ENCODE measurements at regions not wholly inside any gene's neighbourhood (a gene's known extent, or its start where the extent isn't known, plus 50 kb on each side); places are given as distances from the start of the nearest gene placed in this dataset.
"Not testable (repeated sequence)": the region's sequence is repeated elsewhere in the genome, so short reads cannot be mapped to it uniquely, and the experiment has no call there.

GRCh38 chr1:60612790-60613189 is 469.6 kb upstream of the NFIA start:
- no peak for ATAC-seq (ENCODE audit: low FRiP score)
- no peak for TF ChIP-seq CTCF (IDR thresholded peaks at IDR 0.05)
- no peak for DNase-seq (ENCODE audit: low spot score)

GRCh38 chr1:60606921-60607320 is 475.4 kb upstream of the NFIA start:
- not testable (repeated sequence) for DNase-seq (ENCODE audit: low spot score); ATAC-seq (ENCODE audit: low FRiP score)

GRCh38 chr1:60600532-60600931 is 481.8 kb upstream of the NFIA start:
- ATAC-seq (ENCODE audit: low FRiP score) (no peak), DNase-seq (ENCODE audit: low spot score) (no peak)
- TF ChIP-seq CTCF (IDR thresholded peaks at IDR 0.05): no peak

GRCh38 chr1:60599574-60599973 is 482.8 kb upstream of the NFIA start:
- no peak for TF ChIP-seq CTCF (IDR thresholded peaks at IDR 0.05)
- no peak for DNase-seq (ENCODE audit: low spot score)
- ATAC-seq (ENCODE audit: low FRiP score): no peak

GRCh38 chr1:60598041-60598910 is 484.1 kb upstream of the NFIA start:
- no peak for TF ChIP-seq CTCF (IDR thresholded peaks at IDR 0.05)
- DNase-seq (ENCODE audit: low spot score): no peak
- ATAC-seq (ENCODE audit: low FRiP score): no peak

GRCh38 chr1:60596791-60597750 is 485.3 kb upstream of the NFIA start:
- TF ChIP-seq CTCF (IDR thresholded peaks at IDR 0.05): no peak
- ATAC-seq (ENCODE audit: low FRiP score) (peak; percentile 41), DNase-seq (ENCODE audit: low spot score) (no peak)

- no peak for TF ChIP-seq CTCF (IDR thresholded peaks at IDR 0.05)
- DNase-seq (ENCODE audit: low spot score) (no peak), ATAC-seq (ENCODE audit: low FRiP score) (no peak)
These were observed 490.8 kb upstream of the NFIA start for GRCh38 chr1:60591583-60591982.
